OCI-LY1 (cell line): ENCODE measurements at regions not wholly inside any gene's neighbourhood (a gene's known extent, or its start where the extent isn't known, plus 50 kb on each side); places are given as distances from the start of the nearest gene placed in this dataset.

Experiments
- H2AFZ ChIP-seq: fragments of 200-600 bp; sonication (generic), shearing (Covaris generic); 2 replicates; pipeline ENCODE4 v1.6.0; 2014; ENCODE audit warnings: antibody characterized with exemption, mild to moderate bottlenecking, low read length
- H3F3A ChIP-seq: fragments of 200-600 bp; sonication (generic), shearing (Covaris generic); 2 replicates; pipeline ENCODE4 v1.6.0; 2014; ENCODE audit warnings: mild to moderate bottlenecking, antibody characterized with exemption, low read length, moderate library complexity; ENCODE audit not compliant: insufficient read depth
- H3K27ac ChIP-seq: fragments of 200-600 bp; sonication (generic); 2 replicates; pipeline ENCODE4 v1.5.1; 2014; ENCODE audit warnings: low read length, mixed run types, mild to moderate bottlenecking, low read depth; ENCODE audit not compliant: poor library complexity, severe bottlenecking
- H3K27me3 ChIP-seq: fragments of 200-600 bp; sonication (generic); 2 replicates; pipeline ENCODE4 v1.6.0; 2014; ENCODE audit warnings: antibody characterized with exemption, mild to moderate bottlenecking, low read length, moderate library complexity; ENCODE audit not compliant: insufficient read depth
- H3K36me3 ChIP-seq: fragments of 200-600 bp; sonication (generic); 2 replicates; pipeline ENCODE4 v1.6.1; 2014; ENCODE audit warnings: mild to moderate bottlenecking, antibody characterized with exemption, low read length, moderate library complexity, mixed read lengths; ENCODE audit not compliant: insufficient read depth
- H3K4me1 ChIP-seq: fragments of 200-600 bp; sonication (generic); 2 replicates; pipeline ENCODE4 v1.5.1; 2014; ENCODE audit warnings: mild to moderate bottlenecking, low read length, moderate library complexity; ENCODE audit not compliant: insufficient read depth, severe bottlenecking
- H3K4me2 ChIP-seq: fragments of 200-600 bp; sonication (generic), shearing (Covaris generic); 2 replicates; pipeline ENCODE4 v1.6.1; 2014; ENCODE audit warnings: low read length
- H3K4me3 ChIP-seq: fragments of 200-600 bp; sonication (generic); 2 replicates; pipeline ENCODE4 v1.5.1; 2014; ENCODE audit warnings: low read length, low read depth, mild to moderate bottlenecking, mixed read lengths; ENCODE audit not compliant: poor library complexity, severe bottlenecking
- H3K79me2 ChIP-seq: fragments of 200-600 bp; shearing (Covaris generic); 2 replicates; pipeline ENCODE4 v1.6.1; 2016; ENCODE audit warnings: mixed run types, low read length, mixed read lengths; ENCODE audit not compliant: insufficient read depth
- H3K9ac ChIP-seq: fragments of 200-600 bp; sonication (generic), shearing (Covaris generic); 2 replicates; pipeline ENCODE4 v1.6.1; 2014; ENCODE audit warnings: mild to moderate bottlenecking, low read length, mixed read lengths
- H3K9me2 ChIP-seq: fragments of 200-600 bp; sonication (generic), shearing (Covaris generic); 2 replicates; pipeline ENCODE4 v1.6.1; 2014; ENCODE audit warnings: low read depth, mild to moderate bottlenecking, low read length, mixed read lengths
- H3K9me3 ChIP-seq: fragments of 200-600 bp; shearing (Covaris generic); 2 replicates; pipeline ENCODE4 v1.6.1; 2014; ENCODE audit warnings: low read length, mixed read lengths
- H4K20me1 ChIP-seq: fragments of 200-600 bp; sonication (generic), shearing (Covaris generic); 2 replicates; pipeline ENCODE4 v1.6.0; 2016; ENCODE audit warnings: mild to moderate bottlenecking, low read length; ENCODE audit not compliant: insufficient read depth
- CTCF ChIP-seq: fragments of 200-600 bp; sonication (generic), shearing (Covaris generic); IDR thresholded peaks from 2 replicates; pipeline ENCODE4 v1.5.1; 2017; ENCODE audit warnings: mild to moderate bottlenecking, antibody characterized with exemption, low read length, moderate library complexity, mixed read lengths
- EZH2 ChIP-seq: fragments of 200-600 bp; sonication (generic), shearing (Covaris generic); IDR thresholded peaks from 2 replicates; pipeline ENCODE4 v1.8.0; 2017; ENCODE audit warnings: borderline replicate concordance, mixed run types, mild to moderate bottlenecking, antibody characterized with exemption, low read length, moderate library complexity, mixed read lengths

GRCh38 chrX:40374486-40374885 lies 206.3 kb upstream of the ATP6AP2 start:
- no peak overlapping the region for H3K27ac ChIP-seq
- H2AFZ ChIP-seq, result no peak overlapping the region
- H3K9me3 ChIP-seq, result no peaks in the 10 kb centered on the region
- H3K27me3 ChIP-seq, result no peaks in the 10 kb centered on the region
- TF ChIP-seq EZH2, result no peak
- no peak for TF ChIP-seq CTCF
- H3K36me3 ChIP-seq, result no peaks in the 10 kb centered on the region
- no peak overlapping the region for H3K4me3 ChIP-seq
- H3K9ac ChIP-seq, result no peak overlapping the region
- H3K4me2 ChIP-seq, result no peak overlapping the region
- no peaks in the 10 kb centered on the region for H3K79me2 ChIP-seq
- H3F3A ChIP-seq, result no peaks in the 10 kb centered on the region
- no peaks in the 10 kb centered on the region for H4K20me1 ChIP-seq
- no peaks in the 10 kb centered on the region for H3K9me2 ChIP-seq
- H3K4me1 ChIP-seq, result no peaks in the 10 kb centered on the region

GRCh38 chrX:40373641-40374040 lies 207.1 kb upstream of the ATP6AP2 start:
- Histone ChIP-seq H3K9me3 (no peaks in the 10 kb centered on the region), H3K36me3 (no peaks in the 10 kb centered on the region), H3K27ac (no peak overlapping the region), H3K4me2 (no peak overlapping the region), H3K9ac (no peak overlapping the region), H3K27me3 (no peaks in the 10 kb centered on the region), H3K9me2 (no peaks in the 10 kb centered on the region), H4K20me1 (no peaks in the 10 kb centered on the region), H3K4me3 (no peak overlapping the region), H3K4me1 (no peaks in the 10 kb centered on the region), H2AFZ (no peak overlapping the region), H3K79me2 (no peaks in the 10 kb centered on the region), H3F3A (no peaks in the 10 kb centered on the region)
- TF ChIP-seq EZH2 (no peak), CTCF (no peak)

GRCh38 chrX:40373025-40373424 lies 207.7 kb upstream of the ATP6AP2 start:
- no peak for TF ChIP-seq CTCF
- TF ChIP-seq EZH2, result no peak
- no peaks in the 10 kb centered on the region for H4K20me1 ChIP-seq
- no peak overlapping the region for H3K4me2 ChIP-seq
- no peak overlapping the region for H3K27ac ChIP-seq
- H3K9me3 ChIP-seq, result no peaks in the 10 kb centered on the region
- no peak overlapping the region for H2AFZ ChIP-seq
- no peak overlapping the region for H3K9ac ChIP-seq
- no peaks in the 10 kb centered on the region for H3K36me3 ChIP-seq
- H3K4me1 ChIP-seq, result no peaks in the 10 kb centered on the region
- H3K79me2 ChIP-seq, result no peaks in the 10 kb centered on the region
- H3F3A ChIP-seq, result no peaks in the 10 kb centered on the region
- H3K27me3 ChIP-seq, result no peaks in the 10 kb centered on the region
- no peaks in the 10 kb centered on the region for H3K9me2 ChIP-seq
- H3K4me3 ChIP-seq, result no peak overlapping the region
